ENCODE measurements at regions not wholly inside any gene's neighbourhood (a gene's known extent, or its start where the extent isn't known, plus 50 kb on each side); places are given as distances from the start of the nearest gene placed in this dataset.

GRCh38 chr11:105490333-105490732 is 119.5 kb upstream of the GRIA4 start:
- no peak overlapping the region for H3K9ac ChIP-seq (ENCODE audit: control insufficient read depth, insufficient read depth, low read length)
- intact Hi-C loops (cut with micrococcal nuclease; ENCODE audit: unreplicated experiment) (no loop called here), in situ Hi-C loops (cut with MboI) (no loop called here)
- BruUV-seq (replicated peaks): no TSS peak
- no peaks in the 10 kb centered on the region for H3K36me3 ChIP-seq (ENCODE audit: control insufficient read depth in 2 of 2, insufficient read depth in 2 of 2, low read length in 1 of 2)
- H4K20me1 ChIP-seq (ENCODE audit: control insufficient read depth, insufficient read depth): no peaks in the 10 kb centered on the region
- no peak overlapping the region for H2AFZ ChIP-seq (ENCODE audit: control insufficient read depth, low read depth, low read length)
- FAIRE-seq (no peak), ATAC-seq (peak; percentile 34; the same call in 2 of the 3 replicates), DNase-seq (ENCODE audit: low read depth, low spot score) (no peak)
- no peak overlapping the region for H3K4me2 ChIP-seq (ENCODE audit: control insufficient read depth, insufficient read depth)
- POLR2A ChIA-PET: no interaction called here
- SMC1A ChIA-PET (ENCODE audit: uncharacterized antibody, unreplicated experiment): no interaction called here
- 0% methylated on average over 1 of the region's 1 CpG for WGBS (ENCODE audit: insufficient coverage, insufficient replicate concordance, low lambda C conversion rate, missing lambda C conversion rate)
- no peak overlapping the region for H3K27ac ChIP-seq (ENCODE audit: control insufficient read depth, insufficient read depth)
- CTCF ChIA-PET: no interaction called here
- no peak overlapping the region for H3K4me3 ChIP-seq
- RAD21 ChIA-PET (ENCODE audit: unreplicated experiment): no interaction called here
- no peaks in the 10 kb centered on the region; a peak in 1 of 4 replicates for H3K27me3 ChIP-seq (replicated peaks in 1 of 2; ENCODE audit: control insufficient read depth in 2 of 2, insufficient read depth in 2 of 2, low read length in 1 of 2)
- H3K9me3 ChIP-seq (replicated peaks; ENCODE audit: control insufficient read depth, insufficient read depth, low read length): no peaks in the 10 kb centered on the region
- H3K4me1 ChIP-seq (ENCODE audit: control insufficient read depth, insufficient read depth, low read length): no peaks in the 10 kb centered on the region
- TF ChIP-seq ZZZ3 (IDR thresholded peaks at IDR 0.05; ENCODE audit: control insufficient read depth, insufficient read length, low read depth): no peak
- TF ChIP-seq RCOR1 (conservative IDR thresholded peaks at IDR 0.05; ENCODE audit: low read depth, low read length): no peak
- TF ChIP-seq E2F4 (IDR thresholded peaks at IDR 0.05; ENCODE audit: low read depth, low read length): no peak
- no peak for TF ChIP-seq YY1 (IDR thresholded peaks at IDR 0.05; ENCODE audit: low read depth, low read length)
- TF ChIP-seq TCF12 (IDR thresholded peaks at IDR 0.05; ENCODE audit: low read depth, low read length): no peak
- H3K79me2 ChIP-seq (ENCODE audit: control insufficient read depth, insufficient read depth, low read length): no peaks in the 10 kb centered on the region

GRCh38 chr11:105489446-105489845 is 120.4 kb upstream of the GRIA4 start:
- RAD21 ChIA-PET (ENCODE audit: unreplicated experiment): no interaction called here
- Histone ChIP-seq H3K9ac (ENCODE audit: control insufficient read depth, insufficient read depth, low read length) (no peak overlapping the region), H2AFZ (ENCODE audit: control insufficient read depth, low read depth, low read length) (no peak overlapping the region), H3K4me2 (ENCODE audit: control insufficient read depth, insufficient read depth) (no peak overlapping the region), H4K20me1 (ENCODE audit: control insufficient read depth, insufficient read depth) (no peaks in the 10 kb centered on the region), H3K79me2 (ENCODE audit: control insufficient read depth, insufficient read depth, low read length) (no peaks in the 10 kb centered on the region), H3K36me3 (ENCODE audit: control insufficient read depth in 2 of 2, insufficient read depth in 2 of 2, low read length in 1 of 2) (no peaks in the 10 kb centered on the region), H3K9me3 (replicated peaks; ENCODE audit: control insufficient read depth, insufficient read depth, low read length) (no peaks in the 10 kb centered on the region), H3K27ac (ENCODE audit: control insufficient read depth, insufficient read depth) (no peak overlapping the region), H3K4me1 (ENCODE audit: control insufficient read depth, insufficient read depth, low read length) (no peaks in the 10 kb centered on the region), H3K27me3 (replicated peaks in 1 of 2; ENCODE audit: control insufficient read depth in 2 of 2, insufficient read depth in 2 of 2, low read length in 1 of 2) (no peaks in the 10 kb centered on the region), H3K4me3 (no peak overlapping the region)
- WGBS (ENCODE audit: insufficient coverage, insufficient replicate concordance, low lambda C conversion rate, missing lambda C conversion rate): 0% methylated on average over 4 of the region's 4 CpGs
- intact Hi-C loops (cut with micrococcal nuclease; ENCODE audit: unreplicated experiment) (no loop called here), in situ Hi-C loops (cut with MboI) (no loop called here)
- FAIRE-seq (no peak), ATAC-seq (no peak), DNase-seq (ENCODE audit: low read depth, low spot score) (no peak)
- SMC1A ChIA-PET (ENCODE audit: uncharacterized antibody, unreplicated experiment): no interaction called here
- POLR2A ChIA-PET: no interaction called here
- no TSS peak for BruUV-seq (replicated peaks)
- CTCF ChIA-PET: interaction anchor here (1.1 to 1.5 kb wide), 2 partner anchors 26 to 373 kb away, joined by 4 to 5 read pairs; no protein-coding TSS in a partner anchor
- no peak for TF ChIP-seq NR2C1 (IDR thresholded peaks at IDR 0.05)
- TF ChIP-seq RAD51 (IDR thresholded peaks at IDR 0.05): no peak
- no peak for TF ChIP-seq IKZF2 (IDR thresholded peaks at IDR 0.05)

All from GM12878 (cell line).